Effector memory CD8-positive, alpha-beta T cell (primary cell): ENCODE measurements at regions not wholly inside any gene's neighbourhood (a gene's known extent, or its start where the extent isn't known, plus 50 kb on each side); places are given as distances from the start of the nearest gene placed in this dataset.
"Not testable (repeated sequence)": the region's sequence is repeated elsewhere in the genome, so short reads cannot be mapped to it uniquely, and the experiment has no call there.

Source experiments
- ATAC-seq: fragments of 150-1000 bp; cut with Tn5 transposase; replicated peaks from 2 replicates; pipeline ENCODE4 v1.10.0; 2021; ENCODE audit warnings: mild to moderate bottlenecking, moderate library complexity
- DNase-seq, 3 experiments: peaks; one replicate each; pipeline ENCODE4 v3.0.0; 2021
- H3K27ac Mint-ChIP-seq, 2 donors: one replicate each; pipeline ENCODE4 v1.8.0; 2022; ENCODE audit warnings: mild to moderate bottlenecking in 2 of 2, mixed read lengths in 2 of 2, moderate library complexity in 2 of 2
- H3K27me3 Mint-ChIP-seq, 2 donors: one replicate each; pipeline ENCODE4 v1.8.0; 2022; ENCODE audit warnings: mixed read lengths in 2 of 2
- H3K36me3 Mint-ChIP-seq: one replicate; pipeline ENCODE4 v1.8.0; 2022; ENCODE audit warnings: mild to moderate bottlenecking, moderate library complexity, mixed read lengths; ENCODE audit not compliant: insufficient read depth
- H3K4me1 Mint-ChIP-seq, 2 donors: one replicate each; pipeline ENCODE4 v1.8.0; 2022; ENCODE audit warnings: low read depth in 2 of 2, mixed read lengths in 2 of 2
- H3K4me3 Mint-ChIP-seq, 2 donors: one replicate each; pipeline ENCODE4 v1.8.0; 2022; ENCODE audit warnings: mild to moderate bottlenecking in 2 of 2, mixed read lengths in 2 of 2, moderate library complexity in 2 of 2
- H3K9me3 Mint-ChIP-seq, 2 donors: one replicate each; pipeline ENCODE4 v1.8.0; 2022; ENCODE audit warnings: mixed read lengths in 2 of 2

GRCh38 chr15:36152936-36153335 is 426.5 kb upstream of the CDIN1 start:
- Mint-ChIP-seq H3K36me3 (no peaks in the 10 kb centered on the region), H3K4me1 (no peaks in the 10 kb centered on the region), H3K27me3 (no peaks in the 10 kb centered on the region), H3K4me3 (no peak overlapping the region), H3K27ac (no peak overlapping the region), H3K9me3 (peaks cover 0 to 3% of the 10 kb centered on the region in 2 donors)
- ATAC-seq (no peak), DNase-seq (no peak)

DNA sequence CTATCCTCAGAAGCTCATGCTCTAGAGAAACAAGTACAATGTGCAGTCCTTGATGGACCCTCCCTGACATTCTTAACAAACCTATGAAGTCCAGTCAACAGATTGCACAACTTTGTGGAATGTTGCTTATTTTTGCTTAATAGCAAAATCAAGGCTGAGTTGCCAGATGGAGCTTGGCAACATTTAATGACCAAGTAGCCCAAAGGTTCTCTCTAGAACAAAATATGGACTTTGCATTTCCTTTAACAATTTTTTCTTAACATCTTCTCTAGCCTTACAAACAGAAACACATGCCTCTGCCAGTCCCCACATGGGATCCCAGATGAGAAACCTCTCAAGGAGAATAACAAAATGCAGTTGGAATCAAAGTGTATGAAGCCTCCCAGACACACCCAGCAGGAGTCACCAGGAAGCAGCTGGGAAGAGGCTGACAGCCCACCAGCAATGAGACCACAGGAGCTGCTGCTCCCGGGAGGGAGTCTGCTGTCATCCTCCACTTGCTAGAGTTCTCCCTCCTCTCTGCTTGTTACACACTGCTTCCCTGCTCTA is 422.5 kb upstream of the CDIN1 start:
- H3K36me3 Mint-ChIP-seq: no peaks in the 10 kb centered on the region
- no peak overlapping the region for H3K27ac Mint-ChIP-seq
- no peak overlapping the region for H3K4me3 Mint-ChIP-seq
- peaks cover 0 to 6% of the 10 kb centered on the region in 2 donors for H3K9me3 Mint-ChIP-seq
- no peaks in the 10 kb centered on the region for H3K27me3 Mint-ChIP-seq
- DNase-seq (no peak), ATAC-seq (no peak)
- no peaks in the 10 kb centered on the region for H3K4me1 Mint-ChIP-seq

- Mint-ChIP-seq H3K4me3 (no peak overlapping the region), H3K36me3 (no peaks in the 10 kb centered on the region), H3K9me3 (peaks cover 0 to 8% of the 10 kb centered on the region in 2 donors), H3K4me1 (no peaks in the 10 kb centered on the region), H3K27me3 (no peaks in the 10 kb centered on the region), H3K27ac (no peak overlapping the region)
- DNase-seq (no peak), ATAC-seq (no peak)
Observed at GRCh38 chr15:36160351-36160750, 419.1 kb upstream of the CDIN1 start.

DNA sequence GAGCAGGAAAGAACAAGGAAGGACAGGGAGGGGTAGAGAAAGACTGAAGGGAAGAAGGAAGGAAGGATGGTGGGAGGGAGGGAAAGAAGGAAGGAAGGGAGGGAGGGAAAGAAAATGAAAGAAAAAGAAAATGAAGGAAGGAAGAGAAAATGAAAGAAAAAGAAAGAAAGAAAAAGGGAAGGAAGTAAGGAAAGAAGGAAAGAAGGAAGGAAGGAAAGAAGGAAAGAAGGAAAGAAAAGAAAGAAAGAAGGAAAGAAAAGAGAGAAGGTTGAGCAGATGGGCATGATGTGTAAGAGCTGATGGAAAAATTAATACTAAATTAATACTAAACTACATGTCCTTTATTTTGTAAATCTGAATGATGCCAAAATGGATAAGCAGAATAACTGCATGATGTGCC is 418.3 kb upstream of the CDIN1 start:
- H3K4me3 Mint-ChIP-seq: no peak overlapping the region
- H3K9me3 Mint-ChIP-seq: peaks cover 0 to 6% of the 10 kb centered on the region in 2 donors
- H3K4me1 Mint-ChIP-seq: no peaks in the 10 kb centered on the region
- DNase-seq (no peak), ATAC-seq (no peak)
- H3K27ac Mint-ChIP-seq: no peak overlapping the region
- no peaks in the 10 kb centered on the region for H3K27me3 Mint-ChIP-seq
- no peaks in the 10 kb centered on the region for H3K36me3 Mint-ChIP-seq

- Mint-ChIP-seq H3K27me3 (no peaks in the 10 kb centered on the region), H3K4me3 (no peak overlapping the region), H3K4me1 (no peaks in the 10 kb centered on the region), H3K27ac (no peak overlapping the region), H3K36me3 (no peaks in the 10 kb centered on the region), H3K9me3 (peaks cover 0 to 6% of the 10 kb centered on the region in 2 donors)
- ATAC-seq: no peak
- no peak for DNase-seq
Observed at GRCh38 chr15:36161771-36162212, 417.6 kb upstream of the CDIN1 start.

DNA sequence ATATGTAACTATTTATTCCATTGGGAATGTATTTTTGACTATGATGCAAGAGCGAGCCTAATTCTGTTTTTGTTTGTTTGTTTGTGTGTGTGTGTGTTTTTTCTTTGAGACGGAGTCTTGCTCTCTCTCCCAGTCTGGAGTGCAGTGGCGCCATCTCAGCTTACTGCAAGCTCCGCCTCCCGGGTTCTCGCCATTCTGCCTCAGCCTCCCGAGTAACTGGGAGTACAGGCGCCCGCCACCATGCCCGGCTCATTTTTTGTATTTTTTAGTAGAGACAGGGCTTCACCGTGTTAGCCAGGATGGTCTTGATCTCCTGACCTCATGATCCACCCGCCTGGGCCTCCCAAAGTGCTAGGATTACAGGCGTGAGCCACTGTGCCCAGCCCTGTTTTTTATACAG is 415.4 kb upstream of the CDIN1 start:
- ATAC-seq, H3K4me1 Mint-ChIP-seq, H3K27ac Mint-ChIP-seq, H3K27me3 Mint-ChIP-seq, H3K9me3 Mint-ChIP-seq, H3K4me3 Mint-ChIP-seq, DNase-seq, H3K36me3 Mint-ChIP-seq: not testable (repeated sequence)

GRCh38 chr15:36172955-36173354 is 406.5 kb upstream of the CDIN1 start:
- Mint-ChIP-seq H3K9me3 (peaks cover 0 to 5% of the 10 kb centered on the region in 2 donors), H3K4me1 (no peaks in the 10 kb centered on the region), H3K36me3 (no peaks in the 10 kb centered on the region), H3K27ac (no peak overlapping the region), H3K27me3 (no peaks in the 10 kb centered on the region), H3K4me3 (no peak overlapping the region)
- ATAC-seq (no peak), DNase-seq (no peak)

DNA sequence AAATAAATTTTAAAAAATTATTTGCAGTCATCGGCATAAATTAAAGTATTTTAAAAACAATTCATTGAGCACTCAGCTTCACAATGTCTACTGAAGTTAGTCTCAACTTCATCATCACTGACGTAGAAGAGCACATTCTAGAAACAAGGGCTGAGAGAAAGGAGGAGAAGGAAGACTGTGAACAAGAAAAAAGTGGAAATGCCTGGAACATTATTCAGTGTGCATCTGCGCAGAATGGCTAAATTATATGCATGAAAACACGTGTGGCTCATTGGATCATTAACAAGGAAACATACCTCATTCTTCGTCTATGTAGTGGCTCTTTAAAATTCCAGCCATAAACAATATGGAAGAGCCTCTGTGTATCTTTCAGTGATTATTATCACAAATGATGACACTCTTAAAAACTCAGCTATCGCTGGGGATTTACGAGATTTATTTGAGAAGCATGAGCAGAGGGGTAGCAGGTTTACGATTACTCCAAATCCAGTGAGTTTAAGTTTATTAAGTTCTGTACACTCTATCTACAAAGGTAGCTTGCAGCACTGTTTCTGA is 404.2 kb upstream of the CDIN1 start:
- H3K27me3 Mint-ChIP-seq: no peaks in the 10 kb centered on the region
- H3K4me1 Mint-ChIP-seq: no peaks in the 10 kb centered on the region
- ATAC-seq: no peak
- peaks cover 0 to 2% of the 10 kb centered on the region in 2 donors for H3K9me3 Mint-ChIP-seq
- no peak overlapping the region for H3K4me3 Mint-ChIP-seq
- no peak overlapping the region for H3K27ac Mint-ChIP-seq
- no peaks in the 10 kb centered on the region for H3K36me3 Mint-ChIP-seq
- DNase-seq: no peak

- Mint-ChIP-seq H3K4me3 (no peak overlapping the region), H3K9me3 (peaks cover 0 to 2% of the 10 kb centered on the region in 2 donors), H3K4me1 (no peaks in the 10 kb centered on the region), H3K36me3 (no peaks in the 10 kb centered on the region), H3K27me3 (no peaks in the 10 kb centered on the region), H3K27ac (no peak overlapping the region)
- DNase-seq: no peak
- no peak for ATAC-seq
Observed at GRCh38 chr15:36175741-36176291, 403.6 kb upstream of the CDIN1 start.

GRCh38 chr15:36177590-36178302 is 401.7 kb upstream of the CDIN1 start:
- Mint-ChIP-seq H3K4me3 (no peak overlapping the region), H3K27ac (no peak overlapping the region), H3K4me1 (no peaks in the 10 kb centered on the region), H3K27me3 (no peaks in the 10 kb centered on the region), H3K9me3 (peaks cover 0 to 2% of the 10 kb centered on the region in 2 donors), H3K36me3 (no peaks in the 10 kb centered on the region)
- no peak for ATAC-seq
- DNase-seq: no peak

GRCh38 chr15:36178303-36178633 is 401.2 kb upstream of the CDIN1 start:
- Mint-ChIP-seq H3K9me3 (no peaks in the 10 kb centered on the region), H3K36me3 (no peaks in the 10 kb centered on the region), H3K27me3 (no peaks in the 10 kb centered on the region), H3K27ac (no peak overlapping the region), H3K4me1 (no peaks in the 10 kb centered on the region), H3K4me3 (no peak overlapping the region)
- no peak for DNase-seq
- ATAC-seq: no peak

DNA sequence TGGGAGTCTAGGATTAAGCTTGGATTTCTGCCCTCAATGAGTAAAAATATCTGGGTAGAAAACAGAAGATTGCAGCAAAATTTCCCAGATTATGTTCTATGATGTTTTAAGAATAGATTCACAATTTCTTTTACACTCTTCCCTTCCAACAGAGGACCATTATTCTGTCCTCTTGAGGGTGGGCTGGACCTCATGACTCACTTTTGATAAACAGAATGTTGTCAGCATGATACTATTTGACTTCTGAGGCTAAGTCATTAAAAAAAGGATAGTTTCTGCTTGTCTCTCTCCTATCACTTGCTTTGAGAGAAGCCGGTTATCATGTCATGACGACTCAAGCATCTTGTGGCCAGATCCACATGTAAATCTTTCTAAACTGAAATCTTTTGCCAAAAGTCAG is 396.2 kb upstream of the CDIN1 start:
- DNase-seq (no peak), ATAC-seq (no peak)
- Mint-ChIP-seq H3K36me3 (no peaks in the 10 kb centered on the region), H3K27me3 (no peaks in the 10 kb centered on the region), H3K4me3 (no peak overlapping the region), H3K4me1 (no peaks in the 10 kb centered on the region), H3K9me3 (peaks cover under 1 to 2% of the 10 kb centered on the region in 2 donors), H3K27ac (no peak overlapping the region)

GRCh38 chr15:36185438-36185837 is 394.0 kb upstream of the CDIN1 start:
- DNase-seq (no peak), ATAC-seq (no peak)
- Mint-ChIP-seq H3K27me3 (no peaks in the 10 kb centered on the region), H3K9me3 (peaks cover 2 to 8% of the 10 kb centered on the region in 2 donors), H3K36me3 (no peaks in the 10 kb centered on the region), H3K4me1 (no peaks in the 10 kb centered on the region), H3K27ac (no peak overlapping the region), H3K4me3 (no peak overlapping the region)

GRCh38 chr15:36185845-36186244 is 393.6 kb upstream of the CDIN1 start:
- no peak for DNase-seq
- peaks cover 2 to 8% of the 10 kb centered on the region in 2 donors for H3K9me3 Mint-ChIP-seq
- H3K27ac Mint-ChIP-seq: no peak overlapping the region
- no peak for ATAC-seq
- no peaks in the 10 kb centered on the region for H3K27me3 Mint-ChIP-seq
- H3K4me3 Mint-ChIP-seq: no peak overlapping the region
- no peaks in the 10 kb centered on the region for H3K36me3 Mint-ChIP-seq
- H3K4me1 Mint-ChIP-seq: no peaks in the 10 kb centered on the region
